ENCODE measurements at regions not wholly inside any gene's neighbourhood (a gene's known extent, or its start where the extent isn't known, plus 50 kb on each side); places are given as distances from the start of the nearest gene placed in this dataset.

DNA sequence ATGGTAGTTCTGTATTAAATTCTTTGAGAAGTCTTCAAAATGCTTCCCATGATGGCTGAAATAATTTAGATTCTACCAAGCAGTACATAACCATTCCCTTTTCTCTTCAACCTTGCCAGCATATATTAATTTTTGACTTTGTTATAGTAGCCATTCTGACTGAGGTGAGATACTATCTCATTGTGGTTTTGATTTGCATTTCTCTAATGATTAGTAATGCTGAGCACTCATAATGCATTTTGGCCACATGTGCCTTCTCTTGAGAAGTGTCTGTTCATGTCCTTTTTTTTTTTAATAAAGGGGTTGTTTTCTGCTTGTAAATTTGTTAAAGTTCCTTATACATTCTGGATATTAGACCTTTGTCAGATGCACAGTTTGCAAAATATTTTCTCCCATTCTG is 173.9 kb downstream of the CALCRL start:
- DNase-seq (ENCODE audit: low read depth), result no peak
- H3K4me3 ChIP-seq (ENCODE audit: low read depth, low read length), result no peak overlapping the region
- TF ChIP-seq MYC (IDR thresholded peaks at IDR 0.05; ENCODE audit: low read depth, low read length) (no peak), MAX (IDR thresholded peaks at IDR 0.05; ENCODE audit: low read depth, low read length) (no peak), CTCF (IDR thresholded peaks at IDR 0.05; ENCODE audit: low read depth, low read length) (no peak), POLR2A (IDR thresholded peaks at IDR 0.05; ENCODE audit: extremely low read depth, insufficient read length) (no peak)

GRCh38 chr2:187272255-187272654 is 175.8 kb downstream of the CALCRL start:
- DNase-seq (ENCODE audit: low read depth), result no peak
- no peak overlapping the region for H3K4me3 ChIP-seq (ENCODE audit: low read depth, low read length)
- TF ChIP-seq POLR2A (IDR thresholded peaks at IDR 0.05; ENCODE audit: extremely low read depth, insufficient read length), result no peak
- no peak for TF ChIP-seq CTCF (IDR thresholded peaks at IDR 0.05; ENCODE audit: low read depth, low read length)
- no peak for TF ChIP-seq MYC (IDR thresholded peaks at IDR 0.05; ENCODE audit: low read depth, low read length)
- no peak for TF ChIP-seq MAX (IDR thresholded peaks at IDR 0.05; ENCODE audit: low read depth, low read length)

DNA sequence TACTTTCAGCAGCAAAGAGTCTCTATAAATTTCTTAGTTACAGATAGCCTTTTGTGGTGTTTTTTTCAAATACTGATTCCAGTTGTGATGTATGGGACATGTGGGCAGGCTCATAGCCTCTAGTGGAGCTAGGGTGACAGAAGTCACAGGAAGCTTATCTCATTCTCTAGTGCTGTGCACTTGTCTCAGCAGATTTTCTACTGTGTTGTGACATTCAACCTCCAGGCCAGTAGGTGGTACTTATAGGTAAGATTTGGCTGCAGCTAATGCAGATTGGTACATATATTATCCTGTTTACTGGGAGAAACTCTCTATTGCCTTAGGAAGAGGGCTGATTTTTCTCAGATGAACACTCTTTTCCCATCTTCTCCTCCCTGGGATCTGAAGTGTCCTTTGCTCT is 176.2 kb downstream of the CALCRL start:
- DNase-seq (ENCODE audit: low read depth), result no peak
- TF ChIP-seq MYC (IDR thresholded peaks at IDR 0.05; ENCODE audit: low read depth, low read length), result no peak
- TF ChIP-seq MAX (IDR thresholded peaks at IDR 0.05; ENCODE audit: low read depth, low read length), result no peak
- no peak for TF ChIP-seq CTCF (IDR thresholded peaks at IDR 0.05; ENCODE audit: low read depth, low read length)
- no peak for TF ChIP-seq POLR2A (IDR thresholded peaks at IDR 0.05; ENCODE audit: extremely low read depth, insufficient read length)
- H3K4me3 ChIP-seq (ENCODE audit: low read depth, low read length), result no peak overlapping the region

DNA sequence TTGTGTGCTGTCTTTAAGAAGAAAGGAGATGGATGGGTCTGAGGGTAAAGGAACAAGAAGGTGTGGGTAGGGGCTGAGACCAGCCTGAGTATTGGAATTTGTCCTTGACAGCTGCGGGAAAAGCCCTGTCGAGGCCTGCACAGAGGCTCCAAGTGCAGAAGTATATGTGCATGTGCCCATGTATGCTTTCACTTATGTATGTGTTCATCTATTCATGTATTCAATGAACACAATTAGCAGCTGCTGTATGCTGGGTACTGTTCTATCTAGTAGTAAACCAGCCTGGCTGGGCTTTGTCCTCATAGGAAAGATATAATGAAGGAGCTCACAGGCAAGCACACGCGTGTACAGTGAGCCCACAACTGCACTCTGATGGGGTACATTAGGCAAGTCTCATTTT is 181.4 kb downstream of the CALCRL start:
- TF ChIP-seq MYC (IDR thresholded peaks at IDR 0.05; ENCODE audit: low read depth, low read length) (no peak), MAX (IDR thresholded peaks at IDR 0.05; ENCODE audit: low read depth, low read length) (no peak), CTCF (IDR thresholded peaks at IDR 0.05; ENCODE audit: low read depth, low read length) (no peak), POLR2A (IDR thresholded peaks at IDR 0.05; ENCODE audit: extremely low read depth, insufficient read length) (no peak)
- DNase-seq (ENCODE audit: low read depth), result no peak
- no peak overlapping the region for H3K4me3 ChIP-seq (ENCODE audit: low read depth, low read length)

GRCh38 chr2:187266147-187266546 is 181.9 kb downstream of the CALCRL start:
- H3K4me3 ChIP-seq (ENCODE audit: low read depth, low read length), result no peak overlapping the region
- TF ChIP-seq CTCF (IDR thresholded peaks at IDR 0.05; ENCODE audit: low read depth, low read length), result no peak
- TF ChIP-seq MAX (IDR thresholded peaks at IDR 0.05; ENCODE audit: low read depth, low read length), result no peak
- TF ChIP-seq POLR2A (IDR thresholded peaks at IDR 0.05; ENCODE audit: extremely low read depth, insufficient read length), result no peak
- DNase-seq (ENCODE audit: low read depth), result no peak

DNA sequence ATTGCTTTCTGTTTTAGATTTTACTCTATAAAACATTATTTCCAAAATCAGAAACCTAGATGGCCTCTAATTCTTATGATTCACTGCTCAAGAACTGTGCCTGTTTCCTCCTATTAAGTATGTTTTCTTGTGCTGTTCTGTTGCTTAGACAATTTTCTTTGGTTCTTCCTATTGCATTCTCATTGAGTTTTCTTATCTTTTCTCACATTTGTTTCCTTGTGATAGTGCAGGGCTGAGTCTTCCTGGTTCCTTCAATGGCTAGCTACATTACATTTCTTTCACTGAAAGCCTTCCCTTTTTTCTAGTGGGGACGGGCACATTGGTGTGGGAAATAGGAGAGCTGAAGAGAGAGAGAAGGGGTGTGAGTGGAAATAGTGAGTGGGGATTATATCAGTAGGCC is 183.4 kb downstream of the CALCRL start:
- TF ChIP-seq MYC (IDR thresholded peaks at IDR 0.05; ENCODE audit: low read depth, low read length), result no peak
- TF ChIP-seq CTCF (IDR thresholded peaks at IDR 0.05; ENCODE audit: low read depth, low read length), result no peak
- TF ChIP-seq POLR2A (IDR thresholded peaks at IDR 0.05; ENCODE audit: extremely low read depth, insufficient read length), result no peak
- TF ChIP-seq MAX (IDR thresholded peaks at IDR 0.05; ENCODE audit: low read depth, low read length), result no peak
- no peak for DNase-seq (ENCODE audit: low read depth)
- no peak overlapping the region for H3K4me3 ChIP-seq (ENCODE audit: low read depth, low read length)

Data from NB4 (cell line).